ENCODE measurements at regions not wholly inside any gene's neighbourhood (a gene's known extent, or its start where the extent isn't known, plus 50 kb on each side); places are given as distances from the start of the nearest gene placed in this dataset.
A peak's percentile ranks its signal among the peaks of the same experiment; 100 is the strongest.

GRCh38 chr10:125495386-125495785 is 187.6 kb downstream of the TEX36 start:
- H3K9me3 ChIP-seq (ENCODE audit: insufficient read depth, low read depth, low read length) = no peaks in the 10 kb centered on the region
- H2AFZ ChIP-seq (ENCODE audit: insufficient read depth, low read length, poor library complexity) = no peak overlapping the region
- no peak overlapping the region for H2BK120ac ChIP-seq (ENCODE audit: insufficient read depth, low read length, poor library complexity)
- H3K4me1 ChIP-seq (ENCODE audit: control insufficient read depth in 1 of 2, insufficient read depth in 2 of 2, low read length in 2 of 2) = no peaks in the 10 kb centered on the region
- H3K18ac ChIP-seq (ENCODE audit: low read length) = no peak overlapping the region
- H3K79me2 ChIP-seq (ENCODE audit: control insufficient read depth, insufficient read depth, low read length, poor library complexity) = no peaks in the 10 kb centered on the region
- peak in 1 of 2 donors; percentile 55 for DNase-seq
- no peaks in the 10 kb centered on the region for H3K27me3 ChIP-seq (ENCODE audit: insufficient read depth, low read length)
- no peak overlapping the region for H2BK12ac ChIP-seq (ENCODE audit: low read length)
- no peak overlapping the region for H3K4me3 ChIP-seq (ENCODE audit: low read depth, low read length)
- H3K4me2 ChIP-seq (ENCODE audit: low read length) = no peak overlapping the region
- no peak overlapping the region for H2BK5ac ChIP-seq (ENCODE audit: low read depth, low read length, poor library complexity)
- H4K12ac ChIP-seq (ENCODE audit: low read depth, low read length) = no peak overlapping the region
- H3K27ac ChIP-seq (ENCODE audit: low read depth, low read length) = no peak overlapping the region
- no peak overlapping the region for H3K4ac ChIP-seq (ENCODE audit: low read depth, low read length)
- no peaks in the 10 kb centered on the region for H3K36me3 ChIP-seq (ENCODE audit: control insufficient read depth in 1 of 2, insufficient read depth in 2 of 2, low read length in 2 of 2)
- H3K14ac ChIP-seq (ENCODE audit: low read length) = no peak overlapping the region
- H3K23ac ChIP-seq (ENCODE audit: low read length) = no peak overlapping the region
- H3K79me1 ChIP-seq (ENCODE audit: low read length) = no peaks in the 10 kb centered on the region
- H4K8ac ChIP-seq (ENCODE audit: low read depth, low read length) = no peak overlapping the region
- H4K91ac ChIP-seq (ENCODE audit: low read depth, low read length) = no peak overlapping the region
- WGBS (ENCODE audit: extremely low coverage, insufficient coverage, insufficient read length) = no CpG with 5 or more reads among the region's 4 CpGs
- H2AK5ac ChIP-seq (ENCODE audit: low read length) = no peak overlapping the region
- no peak overlapping the region for H3K9ac ChIP-seq (ENCODE audit: low read length)

GRCh38 chr10:125494651-125495239 is 188.2 kb downstream of the TEX36 start:
- no peaks in the 10 kb centered on the region for H3K9me3 ChIP-seq (ENCODE audit: insufficient read depth, low read depth, low read length)
- no CpG with 5 or more reads among the region's 10 CpGs for WGBS (ENCODE audit: extremely low coverage, insufficient coverage, insufficient read length)
- H4K12ac ChIP-seq (ENCODE audit: low read depth, low read length) = no peak overlapping the region
- H3K79me2 ChIP-seq (ENCODE audit: control insufficient read depth, insufficient read depth, low read length, poor library complexity) = no peaks in the 10 kb centered on the region
- no peak overlapping the region for H4K91ac ChIP-seq (ENCODE audit: low read depth, low read length)
- DNase-seq = no peak
- H4K8ac ChIP-seq (ENCODE audit: low read depth, low read length) = no peak overlapping the region
- no peak overlapping the region for H2BK5ac ChIP-seq (ENCODE audit: low read depth, low read length, poor library complexity)
- no peak overlapping the region for H3K4ac ChIP-seq (ENCODE audit: low read depth, low read length)
- no peaks in the 10 kb centered on the region for H3K27me3 ChIP-seq (ENCODE audit: insufficient read depth, low read length)
- H3K4me2 ChIP-seq (ENCODE audit: low read length) = no peak overlapping the region
- H3K23ac ChIP-seq (ENCODE audit: low read length) = no peak overlapping the region
- no peaks in the 10 kb centered on the region for H3K4me1 ChIP-seq (ENCODE audit: control insufficient read depth in 1 of 2, insufficient read depth in 2 of 2, low read length in 2 of 2)
- H3K79me1 ChIP-seq (ENCODE audit: low read length) = no peaks in the 10 kb centered on the region
- H3K14ac ChIP-seq (ENCODE audit: low read length) = no peak overlapping the region
- no peak overlapping the region for H3K9ac ChIP-seq (ENCODE audit: low read length)
- no peak overlapping the region for H3K18ac ChIP-seq (ENCODE audit: low read length)
- H2AK5ac ChIP-seq (ENCODE audit: low read length) = no peak overlapping the region
- no peaks in the 10 kb centered on the region for H3K36me3 ChIP-seq (ENCODE audit: control insufficient read depth in 1 of 2, insufficient read depth in 2 of 2, low read length in 2 of 2)
- no peak overlapping the region for H3K27ac ChIP-seq (ENCODE audit: low read depth, low read length)
- H2BK12ac ChIP-seq (ENCODE audit: low read length) = no peak overlapping the region
- H2BK120ac ChIP-seq (ENCODE audit: insufficient read depth, low read length, poor library complexity) = no peak overlapping the region
- H3K4me3 ChIP-seq (ENCODE audit: low read depth, low read length) = no peak overlapping the region
- no peak overlapping the region for H2AFZ ChIP-seq (ENCODE audit: insufficient read depth, low read length, poor library complexity)

DNA sequence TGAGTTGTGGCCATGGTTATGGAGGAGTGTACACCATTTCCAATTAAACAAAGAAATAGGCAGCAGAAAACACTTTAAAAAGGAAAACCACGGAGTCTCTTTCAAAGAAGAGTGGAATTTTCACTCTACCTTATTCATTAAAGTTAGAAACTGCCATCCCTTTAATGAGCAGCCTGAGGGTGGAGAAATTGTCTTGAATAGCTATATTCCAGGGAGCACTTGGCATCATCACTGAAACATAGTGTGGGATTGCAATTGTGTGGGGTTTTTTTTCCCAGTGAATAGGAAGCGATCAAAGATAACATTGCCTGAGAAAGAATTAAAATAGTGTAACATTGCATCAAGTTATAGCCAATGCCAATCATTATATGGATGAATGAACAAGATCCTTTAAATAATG is 191.6 kb downstream of the TEX36 start:
- Histone ChIP-seq H3K27me3 (ENCODE audit: insufficient read depth, low read length) (no peaks in the 10 kb centered on the region), H4K8ac (ENCODE audit: low read depth, low read length) (no peak overlapping the region), H2AFZ (ENCODE audit: insufficient read depth, low read length, poor library complexity) (no peak overlapping the region), H2BK5ac (ENCODE audit: low read depth, low read length, poor library complexity) (no peak overlapping the region), H3K9me3 (ENCODE audit: insufficient read depth, low read depth, low read length) (no peaks in the 10 kb centered on the region), H3K14ac (ENCODE audit: low read length) (no peak overlapping the region), H3K23ac (ENCODE audit: low read length) (no peak overlapping the region), H3K4me1 (ENCODE audit: control insufficient read depth in 1 of 2, insufficient read depth in 2 of 2, low read length in 2 of 2) (no peaks in the 10 kb centered on the region), H3K79me1 (ENCODE audit: low read length) (no peaks in the 10 kb centered on the region), H3K9ac (ENCODE audit: low read length) (no peak overlapping the region), H2AK5ac (ENCODE audit: low read length) (no peak overlapping the region), H3K27ac (ENCODE audit: low read depth, low read length) (no peak overlapping the region), H3K79me2 (ENCODE audit: control insufficient read depth, insufficient read depth, low read length, poor library complexity) (no peaks in the 10 kb centered on the region), H3K4me2 (ENCODE audit: low read length) (no peak overlapping the region), H3K4me3 (ENCODE audit: low read depth, low read length) (no peak overlapping the region), H4K12ac (ENCODE audit: low read depth, low read length) (no peak overlapping the region), H3K18ac (ENCODE audit: low read length) (no peak overlapping the region), H3K36me3 (ENCODE audit: control insufficient read depth in 1 of 2, insufficient read depth in 2 of 2, low read length in 2 of 2) (no peaks in the 10 kb centered on the region), H3K4ac (ENCODE audit: low read depth, low read length) (no peak overlapping the region), H2BK12ac (ENCODE audit: low read length) (no peak overlapping the region), H4K91ac (ENCODE audit: low read depth, low read length) (no peak overlapping the region), H2BK120ac (ENCODE audit: insufficient read depth, low read length, poor library complexity) (no peak overlapping the region)
- DNase-seq = no peak
- no CpG with 5 or more reads among the region's 2 CpGs for WGBS (ENCODE audit: extremely low coverage, insufficient coverage, insufficient read length)

- Histone ChIP-seq H3K79me1 (ENCODE audit: low read length) (no peaks in the 10 kb centered on the region), H3K18ac (ENCODE audit: low read length) (no peak overlapping the region), H2AK5ac (ENCODE audit: low read length) (no peak overlapping the region), H4K12ac (ENCODE audit: low read depth, low read length) (no peak overlapping the region), H3K4me3 (ENCODE audit: low read depth, low read length) (no peak overlapping the region), H2BK12ac (ENCODE audit: low read length) (no peak overlapping the region), H3K79me2 (ENCODE audit: control insufficient read depth, insufficient read depth, low read length, poor library complexity) (no peaks in the 10 kb centered on the region), H3K4me1 (ENCODE audit: control insufficient read depth in 1 of 2, insufficient read depth in 2 of 2, low read length in 2 of 2) (no peaks in the 10 kb centered on the region), H3K9ac (ENCODE audit: low read length) (no peak overlapping the region), H3K36me3 (ENCODE audit: control insufficient read depth in 1 of 2, insufficient read depth in 2 of 2, low read length in 2 of 2) (no peaks in the 10 kb centered on the region), H2BK120ac (ENCODE audit: insufficient read depth, low read length, poor library complexity) (no peak overlapping the region), H2BK5ac (ENCODE audit: low read depth, low read length, poor library complexity) (no peak overlapping the region), H3K27ac (ENCODE audit: low read depth, low read length) (no peak overlapping the region), H4K91ac (ENCODE audit: low read depth, low read length) (no peak overlapping the region), H2AFZ (ENCODE audit: insufficient read depth, low read length, poor library complexity) (no peak overlapping the region), H3K4me2 (ENCODE audit: low read length) (no peak overlapping the region), H3K4ac (ENCODE audit: low read depth, low read length) (no peak overlapping the region), H4K8ac (ENCODE audit: low read depth, low read length) (no peak overlapping the region), H3K27me3 (ENCODE audit: insufficient read depth, low read length) (no peaks in the 10 kb centered on the region), H3K23ac (ENCODE audit: low read length) (no peak overlapping the region), H3K9me3 (ENCODE audit: insufficient read depth, low read depth, low read length) (no peaks in the 10 kb centered on the region), H3K14ac (ENCODE audit: low read length) (no peak overlapping the region)
- WGBS (ENCODE audit: extremely low coverage, insufficient coverage, insufficient read length) = no CpG with 5 or more reads among the region's 6 CpGs
- no peak for DNase-seq
Observed at GRCh38 chr10:125489731-125490130, 193.2 kb downstream of the TEX36 start.
